Suppressor macrophage treated with lipopolysaccharide for 1 hour (primary cell): ENCODE measurements at regions not wholly inside any gene's neighbourhood (a gene's known extent, or its start where the extent isn't known, plus 50 kb on each side); places are given as distances from the start of the nearest gene placed in this dataset.

Experiments
- DNase-seq, 3 donors: peaks; one replicate each; pipeline ENCODE4 v3.0.0-alpha.2; 2020 to 2022

DNA sequence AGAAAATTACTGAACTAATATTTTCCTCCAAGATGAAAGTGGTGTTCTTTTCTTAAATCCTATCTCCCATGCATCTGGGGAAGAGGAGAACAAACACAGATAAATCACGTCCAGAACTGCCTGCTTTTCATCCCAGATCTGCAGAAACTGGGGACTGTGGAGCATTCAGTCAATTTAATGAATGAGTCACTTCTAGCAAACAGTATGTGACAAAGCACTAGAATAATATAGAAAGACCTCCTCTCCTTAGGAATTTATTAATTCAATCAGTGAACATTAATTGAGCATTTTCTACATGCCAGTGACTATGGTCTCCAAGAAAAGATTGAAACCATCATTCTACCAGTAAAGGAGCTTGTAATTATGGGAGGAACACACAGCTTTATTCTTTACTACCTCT is 693.4 kb upstream of the ID2 start:
- no peak for DNase-seq

DNA sequence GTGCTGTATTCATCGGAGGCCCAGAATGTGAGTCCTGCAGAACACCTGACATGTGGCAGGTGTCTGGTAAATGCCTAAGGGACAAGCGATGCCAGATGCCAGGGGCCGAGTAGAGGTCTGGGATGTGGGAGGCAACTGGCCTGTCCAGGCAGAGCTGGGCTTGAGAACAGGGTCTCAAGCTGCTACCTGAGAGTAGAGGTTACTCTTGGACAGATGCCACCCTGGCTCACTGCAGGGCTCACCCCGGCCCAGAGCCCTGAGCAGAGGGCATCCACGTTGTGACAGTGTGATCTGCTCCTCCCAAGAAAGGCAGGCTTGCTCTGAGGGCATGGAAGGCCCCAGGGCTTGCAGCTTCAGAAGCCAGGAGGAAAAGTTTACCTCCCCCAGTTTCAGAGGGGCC is 692.0 kb upstream of the ID2 start:
- no peak for DNase-seq

DNA sequence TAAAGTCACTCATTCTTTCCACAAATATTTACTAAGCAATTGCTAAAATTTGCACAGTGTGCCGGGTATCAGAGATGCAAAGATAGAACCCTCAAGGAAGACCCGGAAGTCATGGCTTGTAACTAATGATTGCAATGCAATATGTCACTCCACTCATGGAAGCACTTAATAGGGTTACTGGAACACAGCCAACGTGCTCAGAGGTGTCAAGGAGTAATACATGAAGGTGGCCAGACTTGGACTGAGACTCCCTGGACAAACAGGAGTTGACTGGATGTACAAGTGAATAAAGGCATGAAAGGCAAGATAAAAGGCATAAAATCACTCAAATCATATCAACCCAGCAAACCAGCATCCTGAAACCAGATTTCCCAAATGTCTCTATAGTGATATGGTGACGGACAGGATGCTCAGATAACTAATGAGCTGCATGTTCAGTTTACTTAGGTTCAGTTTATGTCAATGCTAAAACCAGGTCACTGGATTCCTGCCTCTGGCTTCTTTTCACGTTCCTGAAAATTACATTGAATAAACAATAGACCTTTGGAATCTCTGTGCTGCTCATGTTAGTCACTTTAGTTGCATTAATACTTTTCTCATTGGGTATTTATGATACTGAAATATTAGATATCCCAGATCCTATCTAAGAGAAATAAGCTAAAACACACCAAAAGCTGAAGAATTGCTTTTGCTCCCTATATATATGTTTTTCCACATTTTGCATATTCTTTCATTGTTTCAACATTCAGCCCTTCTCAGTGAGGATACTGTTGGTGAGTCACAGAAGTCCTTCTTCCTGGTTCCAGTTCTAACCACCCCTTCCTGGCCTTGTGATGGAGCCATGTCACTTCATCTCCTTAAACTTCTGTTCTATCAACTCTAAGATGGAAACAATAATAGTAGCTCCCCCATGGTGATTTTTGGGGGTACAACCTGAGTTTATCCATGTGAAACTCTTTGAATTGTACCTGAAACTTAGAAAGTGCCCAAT is 688.9 kb upstream of the ID2 start:
- peak; percentile 64 to 76 (median 68) for DNase-seq

DNA sequence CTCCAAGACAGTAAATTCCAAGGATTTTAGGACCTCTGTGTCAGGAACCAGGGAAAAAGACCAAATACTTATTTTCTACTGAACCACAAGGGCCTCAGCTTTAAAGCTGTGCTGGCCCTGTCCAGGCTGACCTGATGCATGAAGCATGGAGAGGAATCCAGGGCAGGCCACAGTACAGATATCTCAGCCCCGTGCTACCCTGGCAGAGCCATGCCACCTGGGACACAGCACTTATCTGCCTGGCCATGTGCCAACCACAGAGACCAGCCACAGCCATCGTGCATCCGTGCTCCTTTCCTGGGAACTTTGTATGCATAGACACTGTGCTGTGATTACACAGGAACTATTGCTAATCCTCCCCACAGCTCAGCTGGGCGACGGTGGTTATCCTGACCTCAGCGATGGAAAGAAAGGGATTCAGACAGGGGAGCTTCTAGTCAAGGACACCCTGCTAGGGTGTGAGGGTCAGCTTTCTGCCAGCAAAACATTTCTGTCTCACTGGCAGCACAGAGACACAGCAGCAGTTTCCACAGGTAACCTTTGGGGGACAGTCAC is 687.4 kb upstream of the ID2 start:
- DNase-seq = no peak

DNA sequence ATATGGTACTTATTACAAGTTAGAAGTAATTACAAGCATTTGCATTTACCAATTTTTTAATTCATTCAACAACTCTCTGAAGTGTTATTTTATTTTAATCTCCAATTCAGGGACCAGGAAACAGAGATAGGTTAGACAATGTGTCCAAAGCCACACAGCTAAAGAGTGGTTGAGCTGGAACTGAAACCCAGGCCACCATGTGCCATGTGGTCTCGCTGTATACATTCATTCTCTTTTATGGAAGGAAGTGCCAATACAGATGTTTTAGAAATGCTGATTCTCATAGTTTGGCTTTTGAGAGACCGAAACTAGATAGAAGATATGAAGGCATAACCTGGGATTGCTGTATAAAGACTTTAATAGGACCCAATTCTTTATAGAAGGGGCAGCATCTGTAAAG is 684.6 kb upstream of the ID2 start:
- DNase-seq = peak in 1 of 3 donors; percentile 7

DNA sequence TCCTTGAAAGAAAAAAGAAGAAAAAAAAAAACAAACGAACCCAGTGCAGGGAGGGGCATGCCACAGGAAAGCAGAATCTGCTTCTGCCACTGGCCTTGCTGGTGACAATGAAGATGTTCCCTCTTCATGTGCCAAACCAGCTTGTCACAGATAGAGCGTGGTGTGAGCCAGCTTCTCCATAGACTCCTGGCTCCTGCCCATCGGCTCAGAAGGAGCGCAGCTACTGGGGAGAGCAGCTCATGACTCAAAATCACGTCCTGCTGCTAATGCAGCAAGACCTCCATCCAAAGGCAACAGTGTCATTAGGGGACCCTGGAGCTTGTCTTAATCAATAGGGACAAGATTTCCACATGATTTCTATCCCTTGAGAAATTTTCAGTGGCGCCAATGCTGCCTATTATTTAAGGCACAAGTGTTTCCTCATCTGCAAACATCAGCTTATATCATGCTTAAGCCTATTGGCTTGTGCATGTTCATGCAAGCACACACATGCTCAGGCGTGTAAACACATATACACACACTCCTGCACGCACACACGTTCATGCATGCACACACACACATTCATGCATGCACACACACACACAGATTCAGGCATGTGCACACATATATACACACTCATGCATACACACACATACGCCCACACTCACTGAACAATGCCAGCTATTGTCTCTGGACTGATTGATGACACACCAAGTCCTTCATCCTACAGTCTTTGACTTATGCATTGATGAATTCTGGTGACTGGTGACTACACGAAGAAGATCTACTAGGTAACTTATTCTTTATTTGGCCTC is 682.0 kb upstream of the ID2 start:
- peak in 1 of 3 donors; percentile 21 for DNase-seq

DNA sequence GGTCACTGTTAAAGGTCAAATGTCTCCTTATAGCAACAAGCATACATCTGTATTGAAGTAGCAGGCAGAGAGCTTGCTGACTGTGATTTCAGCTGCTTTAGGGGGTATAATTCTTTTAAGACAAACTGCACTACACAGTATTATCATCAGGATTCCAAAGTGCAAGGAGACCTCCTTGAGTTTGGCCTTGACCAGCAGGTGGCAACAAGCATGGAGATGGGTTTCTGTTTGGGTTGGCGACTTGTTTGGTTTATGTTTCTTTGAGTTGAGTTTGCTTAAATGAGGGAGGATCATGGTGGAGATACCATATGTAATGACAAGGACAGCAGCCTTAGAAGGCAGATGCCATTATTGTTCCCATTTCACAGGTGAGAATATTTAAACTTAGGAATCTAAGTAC is 681.0 kb upstream of the ID2 start:
- DNase-seq = peak in 2 of 3 donors; percentile 19 to 20

DNA sequence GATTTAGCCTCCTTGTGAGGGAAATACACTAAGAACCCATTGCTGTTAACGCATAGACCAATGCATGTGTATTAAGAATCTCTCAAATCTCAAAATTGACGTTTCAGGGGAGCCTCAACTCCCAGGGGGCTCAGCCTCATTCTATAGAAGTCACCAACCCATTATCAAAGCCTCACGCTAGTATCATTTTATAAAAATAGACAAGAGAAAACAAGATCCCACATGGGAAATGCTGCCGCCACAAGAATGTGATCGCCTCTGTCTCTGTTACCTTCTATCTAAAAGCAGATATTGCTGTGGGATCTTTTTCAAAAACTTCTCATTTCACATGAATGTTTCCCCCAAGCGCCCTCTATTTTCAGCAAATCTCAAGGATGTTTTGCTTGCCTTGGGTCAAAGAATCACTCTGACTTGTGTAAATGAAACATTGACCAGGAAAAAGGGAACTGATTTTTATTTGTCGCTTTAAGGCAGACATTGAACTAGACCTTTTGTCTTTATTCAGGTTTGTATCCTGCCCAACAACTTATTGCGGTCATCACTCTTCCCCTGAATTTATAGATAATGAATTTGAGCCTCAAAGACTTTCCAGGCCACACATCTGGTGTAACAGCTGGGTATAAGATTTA is 679.0 kb upstream of the ID2 start:
- DNase-seq = no peak

DNA sequence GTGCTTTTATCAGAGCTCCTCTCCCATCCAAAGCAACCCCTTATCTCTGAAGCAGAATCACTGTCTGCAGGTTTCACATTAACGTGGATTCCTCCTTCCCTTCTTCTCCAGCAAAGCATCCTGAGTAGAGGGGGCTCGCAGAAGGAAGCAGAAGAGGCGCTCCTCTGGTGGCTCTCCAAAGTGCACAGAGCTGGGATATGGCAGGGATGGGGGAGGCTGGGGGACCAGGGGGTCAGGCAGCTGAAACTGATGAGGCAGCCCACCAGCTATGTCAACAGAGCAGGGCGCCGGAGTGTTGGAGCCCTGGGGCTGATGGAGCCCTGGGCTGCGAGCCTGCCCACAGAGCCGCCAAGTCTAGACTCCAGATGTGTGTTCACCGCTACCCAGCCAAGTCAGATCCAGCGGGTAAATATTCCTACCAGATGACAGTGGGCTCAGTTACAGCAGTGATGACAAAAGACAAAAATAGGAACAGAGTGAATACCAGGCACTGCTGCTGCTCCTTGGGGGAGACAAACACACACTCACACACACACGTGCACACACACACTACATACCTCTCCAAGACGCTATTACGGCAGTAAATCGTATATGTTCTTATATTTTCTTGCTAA is 678.3 kb upstream of the ID2 start:
- DNase-seq = no peak

DNA sequence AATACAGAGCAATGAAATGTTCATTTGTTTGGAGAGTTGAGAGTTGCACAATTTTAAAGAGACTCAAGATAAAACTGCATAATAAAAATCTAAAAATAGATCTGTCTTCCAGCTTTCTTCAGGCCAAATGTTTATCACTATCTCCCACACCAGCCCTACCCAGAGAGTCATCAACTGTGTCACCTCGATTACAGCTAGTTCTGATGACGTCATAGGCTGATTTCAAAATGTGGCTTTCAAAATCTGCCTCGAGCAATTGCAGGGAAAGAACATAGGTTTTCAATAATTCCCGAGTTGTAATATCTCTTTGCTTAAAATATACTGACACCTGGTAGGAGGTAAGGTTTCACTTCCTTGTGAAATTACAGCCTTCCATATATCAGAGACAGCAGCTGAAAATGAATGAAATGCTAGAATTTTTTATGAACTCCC is 677.6 kb upstream of the ID2 start:
- peak; percentile 87 to 95 (median 94) for DNase-seq

DNA sequence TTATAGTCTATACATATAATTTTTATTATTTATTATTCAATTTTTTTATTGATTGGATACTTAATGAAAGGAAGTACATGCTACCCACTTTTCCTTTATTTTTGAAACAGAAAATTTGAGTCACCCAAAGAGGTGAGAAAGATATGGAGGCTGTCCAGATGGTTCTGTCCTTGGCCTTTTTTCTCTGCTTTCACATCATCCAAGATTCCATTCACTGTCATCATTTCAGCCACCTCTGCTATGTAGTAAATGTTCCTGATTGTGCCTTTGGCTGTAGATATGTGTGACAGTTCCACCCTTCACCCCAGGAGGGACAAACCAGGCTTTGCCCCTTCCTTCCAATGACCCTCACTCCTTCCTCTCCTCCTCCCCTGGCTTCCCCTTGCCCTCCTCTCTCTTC is 675.7 kb upstream of the ID2 start:
- no peak for DNase-seq

DNA sequence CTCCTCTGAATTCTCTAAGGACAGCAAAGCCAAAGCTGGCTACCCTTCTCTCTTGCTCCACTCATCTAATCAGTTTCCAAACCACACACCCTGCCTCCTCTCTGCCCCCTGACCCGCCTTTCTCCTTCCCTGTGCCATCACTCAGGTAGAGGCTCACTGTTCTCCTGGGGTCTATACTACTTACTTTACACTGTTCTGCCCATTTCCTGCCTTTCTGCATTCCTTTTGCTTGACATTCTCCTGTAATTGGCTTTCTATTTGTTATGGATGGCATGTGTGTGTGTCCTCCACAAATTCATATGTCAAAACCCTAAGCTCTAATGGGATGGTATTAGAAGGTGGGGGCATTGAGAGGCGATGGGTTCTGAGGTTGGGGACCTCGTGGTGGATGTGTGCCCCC is 675.2 kb upstream of the ID2 start:
- DNase-seq = no peak

DNA sequence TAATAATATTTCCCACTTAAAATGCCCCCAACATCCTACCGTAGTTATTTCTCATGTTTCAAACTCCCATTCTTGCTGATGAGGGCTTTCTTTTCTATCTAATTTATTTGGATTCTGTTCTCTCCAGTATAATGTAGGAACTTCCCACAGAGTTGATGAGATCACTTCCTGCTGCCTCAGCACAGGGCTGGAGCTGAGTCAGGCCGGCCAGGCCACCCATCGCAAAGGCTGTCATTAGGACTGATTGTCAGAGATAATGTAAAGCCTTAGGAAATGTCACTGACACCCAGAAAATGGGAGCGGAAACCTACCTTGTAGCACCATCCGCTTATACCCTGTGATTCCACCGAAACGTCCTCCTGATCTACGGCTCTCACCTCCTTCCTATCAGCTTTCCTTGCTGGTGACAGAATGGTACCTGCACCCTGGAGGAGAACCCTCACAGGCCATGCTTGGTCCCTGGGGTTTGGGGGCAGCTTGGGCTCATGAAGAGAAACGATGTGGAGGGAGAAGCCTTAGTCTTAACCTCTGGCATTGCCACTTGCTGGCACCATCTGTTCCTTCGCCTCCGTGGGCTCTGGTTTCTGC is 672.8 kb upstream of the ID2 start:
- DNase-seq = peak; percentile 90 to 94 (median 91)

DNA sequence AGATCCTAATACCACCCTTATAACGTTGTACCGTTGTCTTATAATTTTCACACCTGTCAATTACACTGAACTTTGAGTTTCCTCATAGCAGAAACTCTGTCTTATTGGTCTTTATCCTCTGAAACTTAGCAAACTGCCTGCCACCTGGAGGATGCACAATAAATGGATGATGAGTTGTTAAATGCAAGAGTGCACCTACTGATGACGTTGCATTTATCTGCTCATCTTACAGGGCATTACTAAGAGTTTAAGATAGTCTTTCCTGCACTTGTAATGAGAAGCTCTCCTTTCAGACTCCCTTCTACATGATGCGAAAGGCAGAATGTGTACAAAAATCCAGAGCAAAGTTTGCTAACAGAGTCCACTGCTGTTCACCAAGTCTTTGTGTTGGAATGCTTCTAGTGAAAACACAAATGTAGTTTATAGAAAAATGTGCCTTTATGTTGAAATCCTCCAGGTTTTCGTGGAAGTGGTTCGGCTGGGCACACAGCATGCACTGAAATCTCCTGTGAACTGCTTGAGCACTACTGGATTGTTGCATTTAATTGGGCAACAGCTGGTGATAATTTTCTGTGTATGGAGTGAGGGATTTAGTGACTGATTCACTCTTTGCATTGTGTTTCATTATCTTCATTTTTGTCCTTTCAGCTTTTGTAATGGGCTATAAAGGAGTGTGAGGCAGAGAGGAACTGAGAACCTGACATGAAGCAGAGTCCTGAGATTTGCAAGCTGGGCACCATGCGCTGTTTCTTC is 665.8 kb upstream of the ID2 start:
- DNase-seq = no peak

DNA sequence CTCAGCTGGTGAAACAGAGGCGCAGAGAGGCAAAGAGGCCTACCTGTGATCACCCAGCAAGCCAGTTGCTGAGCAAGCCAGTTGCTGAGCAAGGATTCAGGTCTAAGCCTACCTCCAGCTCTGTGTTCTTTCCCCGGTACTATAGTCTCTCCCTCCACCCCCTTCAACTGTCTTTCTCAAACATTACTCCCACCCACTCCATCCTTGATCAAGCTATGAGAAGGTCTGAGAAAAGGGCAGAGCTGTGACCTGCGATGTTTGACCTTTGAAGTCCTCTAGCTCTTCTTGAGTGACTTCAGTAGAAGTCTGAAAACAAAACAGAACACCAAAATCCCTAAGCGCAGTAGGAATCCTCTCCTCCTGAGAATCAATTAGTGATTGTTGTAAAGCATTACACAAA is 665.2 kb upstream of the ID2 start:
- no peak for DNase-seq

DNA sequence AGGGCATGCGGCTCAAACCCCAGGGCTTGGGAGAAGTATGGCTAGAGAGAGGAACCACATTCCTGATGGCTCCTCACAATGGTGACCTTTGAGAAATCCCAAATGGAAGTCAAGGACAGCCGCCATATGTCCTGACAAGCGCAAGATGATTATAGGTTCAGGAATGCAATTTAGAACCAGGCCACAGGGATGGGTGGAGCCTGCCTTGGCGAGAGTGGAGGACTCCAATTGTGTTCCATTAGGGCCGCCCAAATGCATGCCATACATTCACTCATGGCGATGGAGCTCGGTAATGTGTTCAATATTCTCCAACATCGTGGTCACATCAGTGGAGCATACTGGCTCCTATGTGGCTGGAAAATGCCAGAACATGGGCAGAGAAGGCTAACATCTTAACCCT is 662.9 kb upstream of the ID2 start:
- no peak for DNase-seq

DNA sequence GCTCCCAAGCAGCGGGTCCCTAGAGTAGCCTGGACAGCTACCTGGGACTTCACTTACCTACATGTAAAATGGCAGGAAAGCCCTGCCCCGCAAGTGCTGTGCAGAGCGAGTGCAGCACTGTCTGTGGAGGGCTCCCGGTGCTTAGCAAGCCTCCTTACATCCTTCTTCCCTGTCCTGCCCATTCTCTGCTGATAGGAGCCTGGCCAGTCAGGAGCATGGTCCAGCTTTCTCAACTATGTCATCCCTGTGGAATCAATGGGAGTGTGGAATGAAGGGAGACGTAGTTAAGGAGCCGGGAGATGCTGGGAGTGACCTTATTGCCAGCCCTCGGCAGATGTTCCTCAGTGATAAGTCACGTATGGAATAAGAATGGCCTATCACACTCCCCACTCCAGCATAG is 661.9 kb upstream of the ID2 start:
- no peak for DNase-seq

DNA sequence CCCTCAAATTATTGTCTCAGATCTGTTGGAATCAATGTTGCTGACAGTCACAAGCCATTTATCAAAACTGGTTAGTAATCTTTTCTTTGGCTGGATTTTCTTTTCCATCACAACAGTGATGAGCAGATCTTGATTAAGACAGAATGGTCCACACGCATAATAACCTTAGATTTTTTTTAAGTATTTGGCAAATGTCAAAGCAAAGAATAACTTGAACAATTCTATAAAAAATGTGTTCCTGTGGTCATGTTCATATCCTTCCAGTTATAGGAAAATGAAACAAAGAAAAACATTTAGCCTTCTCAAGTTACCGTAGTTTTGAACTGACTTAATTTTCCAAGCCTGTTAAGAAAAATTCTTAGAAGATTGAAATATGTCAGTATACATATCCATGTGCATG is 659.9 kb upstream of the ID2 start:
- DNase-seq = no peak

DNA sequence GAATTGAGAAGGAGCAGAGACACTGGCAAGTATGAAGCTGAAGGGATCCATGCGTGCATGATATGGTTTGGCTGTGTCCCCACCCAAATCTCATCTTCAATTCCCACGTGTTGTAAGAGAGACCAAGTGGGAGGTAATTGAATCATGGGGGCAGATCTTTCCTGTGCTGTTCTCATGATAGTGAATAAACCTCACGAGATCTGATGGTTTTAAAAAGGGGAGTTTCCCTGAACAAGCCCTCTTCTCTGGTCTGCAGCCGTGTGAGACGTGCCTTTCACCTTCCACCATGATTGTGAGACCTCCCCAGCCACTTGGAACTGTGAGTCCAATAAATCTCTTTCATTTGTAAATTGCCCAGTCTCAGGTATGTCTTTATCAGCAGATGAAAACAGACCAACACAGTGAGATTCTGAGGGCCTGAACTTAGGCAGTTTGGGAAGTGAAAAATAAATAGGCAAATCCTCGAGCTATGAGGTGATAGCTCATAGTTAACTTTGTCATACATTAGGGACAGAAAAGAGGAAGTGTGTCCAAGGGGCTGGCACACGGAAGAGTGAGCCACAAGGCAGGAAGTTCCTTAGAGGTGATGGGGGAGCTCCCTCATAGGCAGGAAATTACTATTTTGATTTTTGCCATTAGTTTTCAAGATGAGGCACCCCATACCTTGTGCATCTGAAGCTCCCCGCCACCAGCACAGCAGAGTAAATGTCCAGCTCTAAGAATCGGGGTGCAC is 658.8 kb upstream of the ID2 start:
- DNase-seq = peak; percentile 76 to 86 (median 83)

DNA sequence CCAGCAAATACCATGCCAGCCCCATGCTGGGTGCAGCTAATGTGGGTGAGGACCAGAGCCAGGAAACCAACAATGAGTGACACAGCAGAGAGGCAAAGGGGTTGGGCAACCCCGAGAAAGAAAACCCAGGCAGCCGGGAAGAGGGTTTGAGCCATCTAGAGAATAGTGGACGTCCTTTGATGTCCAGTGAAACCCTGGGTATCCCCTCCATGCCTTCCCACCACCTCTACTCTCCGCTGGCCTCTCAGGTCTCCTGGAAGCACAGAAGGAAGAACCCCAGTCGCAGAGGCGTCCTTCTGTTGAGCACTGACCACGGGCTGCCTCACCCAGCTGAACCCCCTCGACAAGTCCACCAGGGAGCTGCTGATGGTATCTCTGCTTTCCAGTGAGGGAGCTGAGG is 657.4 kb upstream of the ID2 start:
- DNase-seq = no peak

DNA sequence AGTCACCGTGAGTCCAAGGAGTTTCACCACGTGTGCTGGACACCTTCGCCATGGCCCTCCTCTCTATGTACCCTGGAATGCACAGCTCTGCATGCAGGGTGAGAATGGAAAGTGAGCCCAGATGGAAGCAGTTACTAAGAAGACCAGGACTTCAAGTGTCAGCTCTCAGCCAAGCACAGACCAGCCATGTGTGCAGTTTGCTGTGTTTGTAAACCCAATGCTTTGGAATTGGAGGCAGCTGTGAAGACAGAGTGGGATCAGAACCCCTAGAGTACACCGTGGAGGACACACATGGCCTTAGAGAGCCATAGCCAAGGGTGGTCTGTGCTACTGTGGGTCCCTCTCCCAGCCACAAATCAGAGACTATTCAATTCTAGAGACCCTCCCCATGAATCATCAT is 655.5 kb upstream of the ID2 start:
- DNase-seq = no peak
